HuH-7.5 (cell line): ENCODE measurements at regions not wholly inside any gene's neighbourhood (a gene's known extent, or its start where the extent isn't known, plus 50 kb on each side); places are given as distances from the start of the nearest gene placed in this dataset.

Experiments used
- DNase-seq: peaks from one replicate; pipeline ENCODE4 v3.0.0; 2011; ENCODE audit warnings: low spot score

GRCh38 chr10:78924319-78925003, 144.3 kb upstream of the ZMIZ1 start:
- no peak for DNase-seq

GRCh38 chr10:78925275-78925674, 143.5 kb upstream of the ZMIZ1 start:
- no peak for DNase-seq

- DNase-seq, result no peak
Observed at GRCh38 chr10:78925800-78926319, 142.9 kb upstream of the ZMIZ1 start.

GRCh38 chr10:78927257-78927995, 141.3 kb upstream of the ZMIZ1 start:
- no peak for DNase-seq

GRCh38 chr10:78928330-78928729, 140.4 kb upstream of the ZMIZ1 start:
- DNase-seq, result no peak

GRCh38 chr10:78929541-78929940, 139.2 kb upstream of the ZMIZ1 start:
- no peak for DNase-seq

GRCh38 chr10:78931321-78932053, 137.3 kb upstream of the ZMIZ1 start:
- DNase-seq, result no peak

GRCh38 chr10:78932054-78932386, 136.7 kb upstream of the ZMIZ1 start:
- DNase-seq, result no peak

- DNase-seq, result no peak
Observed at GRCh38 chr10:78932861-78933260, 135.9 kb upstream of the ZMIZ1 start.

GRCh38 chr10:78933828-78934531, 134.8 kb upstream of the ZMIZ1 start:
- no peak for DNase-seq

- no peak for DNase-seq
Observed at GRCh38 chr10:78934532-78934898, 134.3 kb upstream of the ZMIZ1 start.

GRCh38 chr10:78934994-78935602, 133.7 kb upstream of the ZMIZ1 start:
- no peak for DNase-seq

GRCh38 chr10:78935697-78936407, 132.9 kb upstream of the ZMIZ1 start:
- no peak for DNase-seq

GRCh38 chr10:78936412-78937342, 132.1 kb upstream of the ZMIZ1 start:
- DNase-seq, result no peak

- DNase-seq, result no peak
Observed at GRCh38 chr10:78937393-78937792, 131.4 kb upstream of the ZMIZ1 start.

GRCh38 chr10:78937800-78938694, 130.7 kb upstream of the ZMIZ1 start:
- peak; percentile 38 for DNase-seq

GRCh38 chr10:78938695-78939672, 129.8 kb upstream of the ZMIZ1 start:
- DNase-seq, result no peak

GRCh38 chr10:78942091-78942501, 126.7 kb upstream of the ZMIZ1 start:
- DNase-seq, result no peak
